Fibroblast of lung (primary cell): ENCODE measurements at regions not wholly inside any gene's neighbourhood (a gene's known extent, or its start where the extent isn't known, plus 50 kb on each side); places are given as distances from the start of the nearest gene placed in this dataset.

Source experiments
- EZH2 ChIP-seq: IDR thresholded peaks from 2 replicates; pipeline ENCODE4 v1.5.1; 2012; ENCODE audit warnings: low read length, control low read depth, mild to moderate bottlenecking; ENCODE audit errors: missing control alignments
- TF ChIP-seq, protein P1 (sequence below), 2 donors: IDR thresholded peaks in 1 of 2; conservative IDR thresholded peaks in 1 of 2; 1 replicate in 1 of 2; 2 replicates in 1 of 2; pipeline ENCODE4 v1.5.1; 2011 to 2012; ENCODE audit warnings: low read length in 2 of 2, control low read depth in 1 of 2, inconsistent platforms in 1 of 2, low read depth in 1 of 2, mild to moderate bottlenecking in 1 of 2

DNA sequence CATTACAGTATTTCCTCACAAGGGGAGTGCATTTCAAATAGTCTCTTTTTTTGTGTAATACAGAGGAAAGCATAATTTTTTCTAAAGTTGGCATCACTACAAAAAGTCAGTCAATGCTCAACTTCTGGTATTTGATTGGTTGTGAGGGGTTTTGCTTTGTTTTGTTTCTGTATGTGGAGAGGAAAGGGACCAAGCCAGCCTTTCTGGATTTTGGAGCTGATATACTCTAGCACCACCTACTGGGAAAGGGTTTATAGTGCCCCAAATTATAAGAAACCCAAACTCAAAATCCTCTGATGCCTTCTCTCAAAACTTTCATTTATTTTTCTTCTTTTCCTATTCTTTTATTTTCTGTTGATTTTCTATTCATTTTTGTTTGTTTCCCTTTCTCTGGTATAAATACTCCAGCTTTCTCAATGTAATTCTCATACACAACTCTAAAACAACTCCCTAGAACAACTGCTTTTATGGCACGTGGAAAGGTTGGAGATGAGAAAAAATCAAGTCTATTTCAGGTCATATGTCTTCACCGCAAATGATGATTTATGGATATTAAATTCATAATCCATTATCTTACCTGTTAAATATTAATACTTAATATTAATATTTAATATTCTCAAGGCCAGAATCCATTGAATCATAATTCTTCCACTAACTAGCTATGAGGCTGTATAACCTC lies 69.5 kb upstream of the ANXA1 start:
- TF ChIP-seq, protein P1, sequence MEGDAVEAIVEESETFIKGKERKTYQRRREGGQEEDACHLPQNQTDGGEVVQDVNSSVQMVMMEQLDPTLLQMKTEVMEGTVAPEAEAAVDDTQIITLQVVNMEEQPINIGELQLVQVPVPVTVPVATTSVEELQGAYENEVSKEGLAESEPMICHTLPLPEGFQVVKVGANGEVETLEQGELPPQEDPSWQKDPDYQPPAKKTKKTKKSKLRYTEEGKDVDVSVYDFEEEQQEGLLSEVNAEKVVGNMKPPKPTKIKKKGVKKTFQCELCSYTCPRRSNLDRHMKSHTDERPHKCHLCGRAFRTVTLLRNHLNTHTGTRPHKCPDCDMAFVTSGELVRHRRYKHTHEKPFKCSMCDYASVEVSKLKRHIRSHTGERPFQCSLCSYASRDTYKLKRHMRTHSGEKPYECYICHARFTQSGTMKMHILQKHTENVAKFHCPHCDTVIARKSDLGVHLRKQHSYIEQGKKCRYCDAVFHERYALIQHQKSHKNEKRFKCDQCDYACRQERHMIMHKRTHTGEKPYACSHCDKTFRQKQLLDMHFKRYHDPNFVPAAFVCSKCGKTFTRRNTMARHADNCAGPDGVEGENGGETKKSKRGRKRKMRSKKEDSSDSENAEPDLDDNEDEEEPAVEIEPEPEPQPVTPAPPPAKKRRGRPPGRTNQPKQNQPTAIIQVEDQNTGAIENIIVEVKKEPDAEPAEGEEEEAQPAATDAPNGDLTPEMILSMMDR (conservative IDR thresholded peaks at IDR 0.05 in 1 of 2, IDR thresholded peaks at IDR 0.05 in 1 of 2; ENCODE audit: low read depth in 1 of 2, low read length in 2 of 2): peak; percentile 88 to 94
- no peak for TF ChIP-seq EZH2
